ENCODE measurements at regions not wholly inside any gene's neighbourhood (a gene's known extent, or its start where the extent isn't known, plus 50 kb on each side); places are given as distances from the start of the nearest gene placed in this dataset.

GRCh38 chr11:112348480-112349029 lies 87.9 kb upstream of the PLET1 start:
- TF ChIP-seq POLR2A (IDR thresholded peaks at IDR 0.05): no peak
- TF ChIP-seq CTCF (IDR thresholded peaks at IDR 0.05): no peak
- no peak for TF ChIP-seq POLR2AphosphoS5 (IDR thresholded peaks at IDR 0.05)

All from breast epithelium (tissue), 3 donors.